NCI-H510A (cell line): ENCODE measurements at regions not wholly inside any gene's neighbourhood (a gene's known extent, or its start where the extent isn't known, plus 50 kb on each side); places are given as distances from the start of the nearest gene placed in this dataset.
A peak's percentile ranks its signal among the peaks of the same experiment; 100 is the strongest.
"Not testable (repeated sequence)": the region's sequence is repeated elsewhere in the genome, so short reads cannot be mapped to it uniquely, and the experiment has no call there.

Source experiments
- DNase-seq: peaks from one replicate; lab custom pipeline; 2025; lab: John Stamatoyannopoulos, UW

- no peak for DNase-seq
Observed at GRCh38 chr17:51435171-51435552, 174.8 kb downstream of the UTP18 start.

GRCh38 chr17:51435641-51436091 lies 175.3 kb downstream of the UTP18 start:
- DNase-seq: peak; percentile 62

GRCh38 chr17:51439395-51440229 lies 179.3 kb downstream of the UTP18 start:
- peak; percentile 52 for DNase-seq

GRCh38 chr17:51441431-51441830 lies 181.1 kb downstream of the UTP18 start:
- no peak for DNase-seq

- no peak for DNase-seq
Observed at GRCh38 chr17:51442088-51442865, 181.9 kb downstream of the UTP18 start.

GRCh38 chr17:51443646-51444045 lies 183.3 kb downstream of the UTP18 start:
- no peak for DNase-seq

GRCh38 chr17:51445946-51446345 lies 185.6 kb downstream of the UTP18 start:
- no peak for DNase-seq

GRCh38 chr17:51454456-51454978 lies 194.2 kb downstream of the UTP18 start:
- no peak for DNase-seq

GRCh38 chr17:51455211-51455610 lies 194.9 kb downstream of the UTP18 start:
- no peak for DNase-seq

GRCh38 chr17:51455931-51456330 lies 195.6 kb downstream of the UTP18 start:
- DNase-seq: no peak

GRCh38 chr17:51456942-51457341 lies 196.6 kb downstream of the UTP18 start:
- DNase-seq: no peak

GRCh38 chr17:51461578-51462004 lies 201.2 kb downstream of the UTP18 start:
- peak; percentile 56 for DNase-seq

- no peak for DNase-seq
Observed at GRCh38 chr17:51463353-51463752, 203.0 kb downstream of the UTP18 start.

GRCh38 chr17:51467336-51467735 lies 207.0 kb downstream of the UTP18 start:
- no peak for DNase-seq

GRCh38 chr17:51472670-51473205 lies 212.4 kb downstream of the UTP18 start:
- no peak for DNase-seq

GRCh38 chr17:51474764-51475163 lies 214.4 kb downstream of the UTP18 start:
- DNase-seq: no peak

GRCh38 chr17:51475730-51476129 lies 215.4 kb downstream of the UTP18 start:
- DNase-seq: no peak

- no peak for DNase-seq
Observed at GRCh38 chr17:51479303-51479702, 219.0 kb downstream of the UTP18 start.

- no peak for DNase-seq
Observed at GRCh38 chr17:51481370-51481769, 221.0 kb downstream of the UTP18 start.

GRCh38 chr17:51482248-51482647 lies 221.9 kb downstream of the UTP18 start:
- not testable (repeated sequence) for DNase-seq

- DNase-seq: no peak
Observed at GRCh38 chr17:51486091-51486490, 225.7 kb downstream of the UTP18 start.

GRCh38 chr17:51486885-51487520 lies 226.7 kb downstream of the UTP18 start:
- no peak for DNase-seq
